HG02870 (cell line): ENCODE measurements at regions not wholly inside any gene's neighbourhood (a gene's known extent, or its start where the extent isn't known, plus 50 kb on each side); places are given as distances from the start of the nearest gene placed in this dataset.
"Not testable (repeated sequence)": the region's sequence is repeated elsewhere in the genome, so short reads cannot be mapped to it uniquely, and the experiment has no call there.

Experiments
- ATAC-seq: cut with Tn5 transposase; IDR thresholded peaks from one replicate; pipeline ENCODE4 v1.9.1; 2021; ENCODE audit warnings: mild to moderate bottlenecking, moderate library complexity; ENCODE audit not compliant: unreplicated experiment

DNA sequence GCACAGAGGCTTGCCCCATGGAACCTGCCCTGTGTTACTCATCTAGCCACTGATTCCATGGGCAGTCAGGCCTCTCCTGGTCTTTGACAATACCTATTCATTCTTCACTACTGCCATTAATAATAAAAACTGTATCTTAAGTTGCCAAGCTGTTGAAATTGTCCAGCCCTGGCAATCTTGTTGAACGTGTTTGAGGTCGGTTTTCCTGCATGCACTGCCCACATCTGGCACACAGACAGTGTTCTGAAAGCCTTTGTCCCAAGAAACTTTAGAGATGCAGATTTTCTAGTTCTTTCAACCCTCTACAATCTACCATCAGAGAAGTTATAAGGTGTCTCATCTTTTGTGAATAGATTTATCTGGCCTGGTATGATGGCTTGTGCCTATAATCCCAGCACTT lies 567.2 kb upstream of the NECTIN3 start:
- ATAC-seq: no peak

DNA sequence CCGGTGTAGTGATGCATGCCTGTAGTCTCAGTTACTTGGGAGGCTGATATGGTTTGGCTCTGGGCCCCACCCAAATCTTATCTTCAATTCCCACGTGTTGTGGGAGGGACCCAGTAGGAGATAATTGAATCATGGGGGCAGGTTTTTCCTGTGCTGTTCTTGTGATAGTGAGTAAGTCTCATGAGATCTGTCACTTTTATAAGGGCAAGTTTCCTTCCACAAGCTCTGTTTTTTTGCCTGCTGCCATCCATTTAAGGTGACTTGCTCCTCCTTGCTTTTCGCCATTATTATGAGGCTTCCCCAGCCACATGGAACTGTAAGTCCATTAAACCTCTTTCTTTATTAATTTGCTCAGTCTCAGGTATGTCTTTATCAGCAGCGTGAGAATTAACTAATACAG lies 566.7 kb upstream of the NECTIN3 start:
- ATAC-seq: no peak

DNA sequence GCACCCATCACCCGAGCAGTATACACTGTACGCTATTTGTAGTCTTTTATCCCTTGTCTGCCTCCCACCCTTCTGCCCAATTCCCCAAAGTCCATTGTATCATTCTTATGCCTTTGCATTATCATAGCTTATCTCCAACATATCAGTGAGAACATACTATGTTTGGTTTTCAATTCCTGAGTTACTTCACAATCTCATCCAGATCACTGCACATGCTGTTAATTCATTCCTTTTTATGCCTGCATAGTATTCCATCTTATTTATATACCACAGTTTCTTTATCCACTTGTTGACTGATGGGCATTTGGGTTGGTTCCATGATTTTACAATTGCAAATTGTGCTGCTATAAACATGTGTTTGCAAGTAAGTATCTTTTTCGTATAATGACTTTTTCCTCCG lies 564.7 kb upstream of the NECTIN3 start:
- ATAC-seq: no peak

DNA sequence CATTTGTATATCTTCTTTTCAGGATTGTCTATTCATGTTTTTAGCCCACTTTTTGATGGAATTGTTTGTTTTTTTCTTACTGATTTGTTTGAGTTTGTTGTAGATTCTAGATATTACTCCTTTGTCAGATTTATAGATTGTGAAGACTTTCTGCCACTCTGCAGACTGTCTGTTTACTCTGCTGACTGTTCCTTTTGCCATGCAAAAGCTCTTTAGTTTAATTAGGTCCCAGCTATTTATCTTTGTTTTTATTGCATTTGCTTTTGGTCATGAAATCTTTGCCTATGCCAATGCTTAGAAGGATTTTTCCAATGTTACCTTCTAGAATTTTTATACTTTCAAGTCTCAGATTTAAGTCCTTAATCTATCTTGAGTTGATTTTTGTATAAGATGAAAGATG lies 564.0 kb upstream of the NECTIN3 start:
- not testable (repeated sequence) for ATAC-seq

DNA sequence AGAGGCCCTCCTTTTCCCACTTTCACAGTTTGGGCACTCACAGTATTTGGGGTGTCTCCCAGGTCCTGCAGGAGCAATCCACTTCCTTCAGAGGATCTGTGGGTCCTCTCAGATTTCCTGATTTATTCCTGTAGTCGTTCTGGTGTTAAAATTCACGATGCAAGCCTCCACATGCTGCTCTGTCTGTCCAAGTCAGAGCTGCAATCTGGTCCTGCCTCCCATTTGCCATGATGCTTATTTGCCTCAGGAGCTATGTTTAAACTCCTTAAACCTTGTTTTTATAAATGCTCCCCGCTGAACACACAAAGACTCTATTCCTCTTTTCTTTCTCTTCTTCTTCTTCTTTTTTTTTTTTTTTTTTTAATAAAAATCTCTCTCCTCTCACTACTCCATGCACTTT lies 558.7 kb upstream of the NECTIN3 start:
- ATAC-seq: no peak

DNA sequence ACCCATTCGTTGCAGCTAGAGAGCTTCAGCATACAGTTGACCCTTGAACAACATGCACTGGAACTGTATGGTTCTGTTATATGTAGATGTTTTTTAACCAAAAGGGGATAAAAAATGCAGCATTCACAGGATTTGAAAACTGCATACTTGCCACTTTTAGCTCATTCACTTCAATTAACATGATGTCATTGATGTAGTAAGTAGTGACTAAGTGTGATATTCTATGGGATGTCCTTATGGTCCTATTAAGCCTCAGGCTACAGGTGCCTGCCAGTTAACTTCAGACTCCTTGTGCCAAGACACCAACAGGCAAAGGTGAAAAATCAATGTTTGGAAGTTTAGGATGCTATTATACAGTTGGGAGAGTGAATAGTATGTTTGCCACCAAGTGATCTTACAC lies 553.6 kb upstream of the NECTIN3 start:
- ATAC-seq: no peak

DNA sequence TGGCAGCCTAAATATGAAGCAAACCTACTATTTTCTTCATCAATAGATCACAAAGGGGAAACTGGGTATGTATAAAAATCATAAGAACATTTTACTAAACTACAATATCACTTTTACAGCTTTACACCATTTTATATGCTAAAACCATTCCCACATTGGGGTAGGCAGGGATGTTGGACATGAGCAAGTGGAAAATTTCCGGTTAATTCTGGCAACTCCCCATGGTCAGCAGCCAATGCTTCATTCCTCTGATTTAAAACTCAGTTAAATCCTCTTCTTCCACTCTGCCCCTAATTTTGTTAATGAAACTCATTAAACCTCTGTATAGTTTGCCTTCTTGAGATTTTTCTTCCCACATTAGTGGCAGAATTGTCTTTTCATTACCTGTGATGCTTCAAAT lies 552.5 kb upstream of the NECTIN3 start:
- ATAC-seq: no peak

DNA sequence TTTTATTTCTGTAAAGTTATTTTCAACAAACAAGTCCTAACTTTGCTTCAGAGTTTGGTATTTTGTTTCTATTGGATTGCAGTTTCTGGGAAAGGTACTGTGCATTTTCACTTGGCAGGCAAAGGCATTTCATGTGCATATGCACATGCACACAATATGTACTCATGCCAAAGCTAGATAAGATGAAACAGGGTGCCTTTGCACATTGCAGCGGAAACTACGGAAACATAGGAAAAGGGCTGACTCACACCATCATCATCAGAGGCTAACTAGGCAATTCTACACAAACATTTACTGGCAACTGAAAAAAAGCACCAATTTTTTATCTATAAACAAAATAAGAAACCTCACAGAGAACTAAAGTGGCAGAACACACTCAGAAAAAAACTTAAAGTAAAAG lies 550.6 kb upstream of the NECTIN3 start:
- no peak for ATAC-seq

DNA sequence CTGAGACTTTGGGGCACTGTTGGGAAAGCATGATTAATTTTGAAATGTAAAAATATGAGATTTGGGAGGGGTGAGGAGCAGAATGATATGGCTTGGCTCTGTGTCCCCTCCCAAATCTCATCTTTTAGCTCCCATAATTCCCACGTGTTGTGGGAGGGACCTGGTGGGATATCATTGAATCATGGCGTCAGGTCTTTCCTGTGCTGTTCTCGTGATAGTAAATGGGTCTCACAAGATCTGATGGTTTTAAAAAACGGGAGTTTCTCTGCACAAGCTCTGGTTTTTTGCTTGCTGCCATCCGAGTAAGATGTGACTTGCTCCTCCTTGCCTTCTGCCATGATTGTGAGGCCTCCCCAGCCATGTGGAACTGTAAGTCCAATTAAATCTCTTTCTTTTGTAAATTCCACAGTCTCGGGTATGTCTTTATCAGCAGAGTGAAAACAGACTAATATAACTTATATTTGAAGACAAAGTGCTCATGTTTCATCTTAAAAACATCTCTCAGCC lies 546.0 kb upstream of the NECTIN3 start:
- not testable (repeated sequence) for ATAC-seq

DNA sequence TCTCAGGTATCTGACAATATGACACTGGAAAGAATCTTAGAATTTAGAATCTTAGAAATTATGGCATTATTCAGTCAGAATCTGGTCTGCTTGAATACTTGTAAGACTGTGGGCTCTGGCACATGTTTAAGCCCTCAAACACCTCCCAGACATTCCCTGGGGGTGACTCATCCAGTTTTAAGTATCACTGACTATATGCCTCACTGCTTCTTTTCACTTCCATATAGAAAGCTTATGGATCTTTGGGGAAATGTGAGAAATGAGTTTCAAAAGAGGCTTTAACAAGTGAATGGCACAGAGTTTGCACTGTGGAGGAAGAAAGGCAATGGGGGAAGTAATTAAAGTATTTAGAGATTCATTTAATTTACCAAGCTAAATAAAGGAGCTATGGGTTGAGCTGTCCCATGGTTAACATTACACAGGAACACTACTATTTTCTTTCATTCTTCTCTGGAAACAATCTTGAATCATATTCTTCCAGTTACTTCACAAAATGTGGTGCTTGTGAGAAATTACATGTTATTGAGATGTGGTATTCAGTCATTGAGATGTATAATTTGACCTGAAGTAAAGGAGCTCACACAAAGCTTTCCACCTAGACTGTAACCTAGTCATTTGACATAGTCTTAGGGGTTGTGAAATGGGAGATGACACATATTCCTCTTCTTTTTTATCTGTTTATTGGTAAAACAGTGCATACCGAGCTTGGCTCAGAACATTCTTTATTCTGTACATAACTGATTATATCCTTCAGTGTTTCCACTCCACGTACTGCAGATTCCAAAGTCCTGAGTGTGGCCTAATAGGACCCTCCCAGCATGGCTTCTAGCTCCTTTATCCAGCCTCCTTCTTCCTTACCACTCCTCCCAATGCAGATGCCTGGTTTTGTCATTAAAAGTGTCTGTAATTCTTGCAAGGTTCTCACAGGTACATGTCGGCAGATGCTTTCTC lies 544.6 kb upstream of the NECTIN3 start:
- ATAC-seq: no peak

DNA sequence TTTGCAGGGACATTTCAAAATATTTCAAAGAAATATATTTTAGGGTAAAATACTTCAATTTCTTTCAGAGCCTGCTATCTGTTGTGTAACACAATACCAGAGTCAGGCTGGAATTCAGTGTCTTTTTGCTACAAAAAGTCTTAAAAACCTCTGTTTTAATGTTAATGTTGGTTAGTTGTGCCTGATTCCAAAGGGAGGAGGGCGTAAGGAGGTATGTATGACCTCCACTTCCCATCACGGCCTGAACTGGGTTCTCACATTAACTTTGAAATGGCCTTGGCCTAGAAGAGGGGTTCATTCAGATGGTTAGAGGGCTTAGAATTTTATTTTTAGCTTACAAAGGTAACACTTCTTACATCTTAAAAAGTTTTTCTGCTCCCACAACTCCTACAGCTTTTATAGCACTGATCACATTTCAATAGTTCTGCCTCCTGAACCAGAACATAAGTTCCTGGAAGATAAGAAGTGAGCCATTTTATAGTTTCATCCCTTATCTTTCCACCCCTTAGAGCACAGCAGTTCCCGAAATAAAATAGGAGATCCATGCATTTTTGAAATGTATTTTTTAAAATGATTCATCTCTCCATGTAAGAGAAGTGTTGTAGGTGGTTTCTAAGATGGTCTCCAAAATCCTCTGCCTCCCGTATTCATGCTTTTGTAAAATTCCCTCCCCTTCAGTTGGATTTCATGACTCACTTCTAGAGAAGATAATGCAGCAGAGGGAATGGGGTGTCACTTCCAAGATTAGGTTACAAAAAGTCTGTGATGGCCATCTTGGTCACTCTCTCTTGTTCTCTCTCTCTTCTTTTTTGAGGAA lies 543.1 kb upstream of the NECTIN3 start:
- no peak for ATAC-seq

DNA sequence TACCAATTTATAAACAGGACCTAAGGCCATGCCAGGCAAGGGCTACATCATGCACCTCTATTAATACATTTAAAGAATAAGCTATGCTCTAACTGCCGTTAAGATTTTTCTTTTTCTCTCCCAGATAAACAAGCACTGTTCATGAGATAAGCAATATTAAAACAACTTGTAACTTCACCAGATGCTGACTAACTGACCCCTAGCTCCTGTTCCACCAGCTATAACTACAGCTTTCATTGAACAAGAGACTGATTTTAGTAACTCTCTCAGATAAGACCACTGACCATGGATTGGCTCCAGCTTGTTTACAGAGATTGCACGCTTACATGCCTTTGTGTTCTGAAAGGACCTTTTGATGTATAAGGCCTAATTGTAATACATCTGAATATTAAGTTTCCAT lies 540.7 kb upstream of the NECTIN3 start:
- no peak for ATAC-seq

DNA sequence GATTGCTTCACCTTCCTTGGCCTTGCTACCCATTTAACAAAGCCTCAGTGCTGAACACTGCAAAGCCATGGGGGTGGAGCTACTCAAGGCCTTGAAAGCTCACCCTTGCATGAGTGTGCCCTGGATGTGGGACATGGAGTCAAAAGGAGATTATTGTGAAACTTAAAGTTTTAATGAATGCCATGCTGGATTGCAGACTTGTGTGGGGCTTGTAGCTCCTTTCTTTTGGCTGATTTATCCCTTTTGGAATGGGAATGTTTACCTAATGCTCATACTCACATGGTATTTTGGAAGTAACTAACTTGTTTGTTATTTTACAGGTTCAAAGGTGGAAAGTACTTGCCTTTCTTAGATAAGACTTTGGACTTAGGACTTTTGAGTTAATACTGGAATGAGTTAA lies 538.5 kb upstream of the NECTIN3 start:
- ATAC-seq: no peak

DNA sequence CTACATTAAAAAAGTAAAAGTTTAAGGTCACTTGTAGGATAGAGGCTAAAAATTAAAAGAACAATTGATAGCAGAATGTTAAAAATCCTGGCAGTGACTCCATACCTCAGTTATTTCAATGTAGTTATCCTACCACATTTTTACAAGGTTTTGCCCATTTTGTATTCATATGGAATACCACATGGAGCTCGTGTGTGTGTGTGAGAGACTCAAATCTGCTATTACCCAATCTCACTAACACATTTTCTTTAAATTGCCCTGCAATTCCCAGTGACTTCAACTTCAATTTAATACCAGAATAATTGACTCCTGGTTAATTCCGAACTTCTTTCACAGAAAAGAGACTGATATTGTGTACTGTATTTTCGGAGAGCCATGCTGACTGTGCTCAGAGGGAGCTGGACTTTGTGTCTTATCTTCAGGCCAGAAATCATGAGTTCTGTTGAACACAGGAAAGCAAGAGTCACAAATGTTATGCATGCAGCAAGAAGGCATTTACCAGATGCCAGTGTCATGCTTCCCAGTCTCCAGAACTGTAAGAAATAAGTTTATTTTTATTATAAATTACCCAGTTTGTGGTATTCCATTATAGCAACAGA lies 529.0 kb upstream of the NECTIN3 start:
- ATAC-seq: no peak

DNA sequence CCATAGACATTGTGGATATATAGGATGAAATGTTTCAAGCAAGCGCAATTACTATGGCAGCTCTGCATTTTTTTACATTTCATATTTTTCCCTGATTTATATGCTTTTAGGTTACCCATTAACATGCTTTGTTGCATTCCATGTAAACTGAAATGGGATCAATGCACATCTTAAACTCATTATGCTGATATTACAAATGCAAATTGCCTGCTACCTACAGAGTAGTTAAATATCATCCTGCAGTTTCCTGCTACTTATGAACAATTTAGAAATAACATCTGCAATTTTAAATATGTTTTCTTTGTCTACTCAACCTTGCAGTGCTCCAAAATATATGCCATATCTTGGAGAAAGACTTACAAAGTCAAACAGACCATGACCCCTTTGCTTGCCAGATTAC lies 526.9 kb upstream of the NECTIN3 start:
- no peak for ATAC-seq

DNA sequence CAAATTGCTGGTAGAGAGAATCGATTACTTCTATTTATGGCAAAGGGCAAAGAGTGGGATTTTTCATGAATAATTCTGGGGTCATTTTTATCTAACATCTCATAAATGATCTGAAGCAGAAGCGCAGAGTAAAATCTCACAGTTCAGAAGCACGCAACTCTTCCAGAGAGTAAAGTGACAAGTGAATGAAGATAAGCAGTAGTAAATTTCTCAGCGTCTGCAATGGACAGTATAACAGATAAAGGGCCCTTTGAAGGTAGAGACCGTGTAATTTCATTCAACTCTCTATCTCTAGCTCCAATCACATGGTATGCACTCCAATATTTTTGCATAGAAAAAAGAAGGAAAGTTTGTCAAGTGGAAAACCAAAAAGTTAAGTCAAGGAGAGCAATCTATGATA lies 521.1 kb upstream of the NECTIN3 start:
- no peak for ATAC-seq

DNA sequence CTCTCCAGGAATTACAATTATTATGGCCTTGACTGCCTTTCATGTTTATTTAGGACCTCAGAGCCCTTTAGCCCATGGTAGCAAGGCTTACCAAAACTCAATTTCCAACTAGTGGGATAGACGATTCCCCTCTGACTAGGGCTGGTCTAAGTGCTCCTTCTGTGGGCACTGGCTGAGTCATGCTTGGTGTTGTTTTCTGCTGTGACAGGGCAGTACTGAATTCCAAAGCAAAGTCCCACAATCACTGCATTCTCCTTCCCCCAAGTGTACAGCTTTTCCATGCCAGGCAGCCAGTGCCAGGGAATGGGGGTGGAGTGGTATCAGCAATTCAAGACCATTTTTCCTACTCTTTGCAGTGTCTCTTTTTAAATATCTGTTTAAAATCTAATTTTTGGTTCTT lies 509.0 kb upstream of the NECTIN3 start:
- no peak for ATAC-seq

DNA sequence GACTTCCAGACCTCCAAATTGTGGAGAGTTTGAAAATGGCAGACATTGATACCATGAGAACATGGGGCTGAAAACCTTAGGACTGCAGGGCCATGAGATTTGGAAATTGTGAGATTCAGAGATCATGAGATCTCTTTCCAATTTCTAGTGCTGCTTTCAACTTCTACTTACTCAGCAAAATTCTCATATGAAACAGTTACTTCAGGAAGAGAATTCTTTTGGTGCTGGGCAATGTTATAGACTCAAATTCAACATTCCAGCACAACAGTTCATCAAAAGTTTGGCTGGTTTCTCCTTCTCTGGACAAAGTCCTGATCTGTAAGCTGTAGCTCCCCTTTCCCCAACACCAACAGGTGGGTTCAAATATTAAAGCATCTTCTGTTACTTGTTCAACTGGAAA lies 506.9 kb upstream of the NECTIN3 start:
- no peak for ATAC-seq

DNA sequence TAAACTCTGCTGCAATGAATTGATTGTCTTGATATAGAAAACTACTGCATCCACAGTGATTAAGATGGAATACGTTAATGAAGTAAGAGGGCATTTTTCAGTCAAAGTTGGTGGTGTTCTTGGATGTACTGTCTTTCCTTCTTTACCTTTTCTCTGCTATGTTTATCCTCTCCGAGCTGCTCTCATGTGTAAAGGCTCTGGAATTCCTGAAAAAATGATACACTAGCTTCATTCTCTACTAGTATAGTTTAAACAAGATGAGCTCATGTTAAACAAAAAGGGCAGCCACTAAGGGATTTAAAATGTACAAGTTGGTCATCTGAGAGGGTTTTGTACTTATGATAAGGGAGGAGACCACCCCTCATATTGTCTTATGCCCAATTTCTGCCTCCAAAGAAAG lies 504.6 kb upstream of the NECTIN3 start:
- no peak for ATAC-seq

DNA sequence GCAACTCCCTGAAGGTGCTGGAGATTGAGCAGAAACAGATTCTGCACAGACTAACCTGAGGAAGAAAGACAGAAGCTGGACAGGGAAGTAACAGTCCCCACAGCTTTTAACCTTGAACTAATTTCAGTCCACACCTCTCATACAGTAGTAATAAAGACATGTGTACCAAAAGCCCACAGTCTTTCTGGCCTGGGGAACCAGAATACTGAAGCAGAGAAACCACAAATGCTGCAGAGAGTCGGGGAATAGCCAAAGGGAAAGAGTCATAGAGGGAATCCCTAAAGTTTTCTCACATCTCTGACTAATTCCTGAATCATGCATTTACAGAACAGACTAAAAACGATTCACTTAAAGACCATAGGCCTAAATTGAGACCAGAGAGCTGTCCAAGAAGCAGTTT lies 503.4 kb upstream of the NECTIN3 start:
- ATAC-seq: peak; percentile 76

DNA sequence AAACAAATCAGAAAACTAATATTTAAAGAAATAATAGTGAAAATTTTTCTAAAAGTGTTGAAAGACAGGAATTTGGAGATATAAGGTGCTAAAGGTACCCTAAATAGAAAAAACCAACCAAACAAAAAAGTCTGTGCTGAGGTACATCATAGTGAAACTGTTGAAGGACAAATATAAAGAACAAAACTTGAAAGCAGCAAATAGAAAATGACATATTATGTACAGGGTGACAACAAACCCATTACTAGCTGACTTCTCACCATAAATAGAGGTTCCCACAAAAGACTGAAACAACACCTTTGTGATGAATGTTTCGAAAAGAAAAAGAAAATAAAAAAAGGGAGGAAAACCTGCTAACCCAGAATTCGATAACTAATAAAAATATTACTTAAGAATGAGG lies 502.5 kb upstream of the NECTIN3 start:
- ATAC-seq: no peak
